Keratinocyte (primary cell): ENCODE measurements at regions not wholly inside any gene's neighbourhood (a gene's known extent, or its start where the extent isn't known, plus 50 kb on each side); places are given as distances from the start of the nearest gene placed in this dataset.

Experiments used
- DNase-seq: peaks from one replicate; pipeline ENCODE4 v3.0.0-alpha.2; 2011; ENCODE audit warnings: low read depth, missing footprints, low spot score
- FAIRE-seq: peaks from 2 replicates; lab custom pipeline; 2011; peaks lifted over from hg19 to GRCh38; lab: Jason Lieb, UNC
- H2AFZ ChIP-seq: 2 replicates; pipeline ENCODE4 v1.6.0; 2012; ENCODE audit warnings: low read length, control low read depth, inconsistent platforms; ENCODE audit not compliant: control insufficient read depth
- H3K27ac ChIP-seq: 2 replicates; pipeline ENCODE4 v1.5.1; 2011; ENCODE audit warnings: low read length; ENCODE audit not compliant: control insufficient read depth, insufficient read depth
- H3K27me3 ChIP-seq: 3 replicates; pipeline ENCODE4 v1.6.0; 2011; ENCODE audit warnings: low read length; ENCODE audit not compliant: control insufficient read depth, insufficient read depth; ENCODE audit errors: extremely low read depth
- H3K36me3 ChIP-seq, 2 experiments: 2 replicates in 1 of 2; 3 replicates in 1 of 2; pipeline ENCODE4 v1.5.1; 2011; ENCODE audit warnings: low read length in 2 of 2, mild to moderate bottlenecking in 1 of 2; ENCODE audit not compliant: control insufficient read depth in 2 of 2, insufficient read depth in 2 of 2; ENCODE audit errors: extremely low read depth in 1 of 2
- H3K4me1 ChIP-seq: 3 replicates; pipeline ENCODE4 v1.5.1; 2011; ENCODE audit warnings: low read length; ENCODE audit not compliant: control insufficient read depth, insufficient read depth; ENCODE audit errors: extremely low read depth
- H3K4me2 ChIP-seq: 3 replicates; pipeline ENCODE4 v1.6.0; 2011; ENCODE audit warnings: low read depth, low read length; ENCODE audit not compliant: control insufficient read depth, insufficient read depth; ENCODE audit errors: extremely low read depth
- H3K4me3 ChIP-seq, 3 experiments: fragments of 200-600 bp in 1 of 3; sonication (generic) in 1 of 3; 2 replicates in 2 of 3; 3 replicates in 1 of 3; pipeline ENCODE4 v1.5.1; 2011 to 2016; ENCODE audit warnings: low read length in 3 of 3, mild to moderate bottlenecking in 3 of 3, control low read depth in 2 of 3, inconsistent platforms in 1 of 3, low read depth in 1 of 3, mixed read lengths in 1 of 3, mixed run types in 1 of 3, moderate library complexity in 1 of 3; ENCODE audit not compliant: control insufficient read depth in 2 of 3, insufficient read depth in 2 of 3; ENCODE audit errors: extremely low read depth in 1 of 3
- H3K79me2 ChIP-seq: 2 replicates; pipeline ENCODE4 v1.6.0; 2012; ENCODE audit warnings: low read length; ENCODE audit not compliant: control insufficient read depth, insufficient read depth
- H3K9ac ChIP-seq: 3 replicates; pipeline ENCODE4 v1.6.0; 2011; ENCODE audit warnings: low read length; ENCODE audit not compliant: control insufficient read depth, insufficient read depth; ENCODE audit errors: extremely low read depth
- H3K9me1 ChIP-seq: 3 replicates; pipeline ENCODE4 v1.6.0; 2011; ENCODE audit warnings: low read length; ENCODE audit not compliant: control insufficient read depth, insufficient read depth; ENCODE audit errors: extremely low read depth
- H3K9me3 ChIP-seq: 2 replicates; pipeline ENCODE4 v1.5.1; 2012; ENCODE audit warnings: low read depth, low read length; ENCODE audit not compliant: control insufficient read depth
- H4K20me1 ChIP-seq: 3 replicates; pipeline ENCODE4 v1.6.0; 2011; ENCODE audit warnings: low read length; ENCODE audit not compliant: control insufficient read depth, insufficient read depth; ENCODE audit errors: extremely low read depth
- EZH2 ChIP-seq: IDR thresholded peaks from one replicate; pipeline ENCODE4 v1.6.1; 2012; ENCODE audit warnings: inconsistent platforms, mild to moderate bottlenecking, low read length, moderate library complexity
- dilution Hi-C: fragments of 300-500 bp; cut with MboI; formaldehyde crosslinking; loops from one replicate; pipeline ENCODE4 v1.7.0; 2020; ENCODE audit warnings: low sequenced_read_pairs; ENCODE audit not compliant: extremely low pct_ligation_motif_present
- TF ChIP-seq, protein P1 (sequence below), 3 experiments: IDR thresholded peaks in 1 of 3; conservative IDR thresholded peaks in 1 of 3; optimal IDR thresholded peaks in 1 of 3; 2 replicates in 2 of 3; 3 replicates in 1 of 3; pipeline versions ENCODE3 to v1.5.1; 2011; ENCODE audit warnings: low read length in 3 of 3, mild to moderate bottlenecking in 3 of 3, moderate library complexity in 2 of 3, control low read depth in 1 of 3, inconsistent platforms in 1 of 3; ENCODE audit not compliant: insufficient read depth in 2 of 3; ENCODE audit errors: extremely low read depth in 1 of 3

DNA sequence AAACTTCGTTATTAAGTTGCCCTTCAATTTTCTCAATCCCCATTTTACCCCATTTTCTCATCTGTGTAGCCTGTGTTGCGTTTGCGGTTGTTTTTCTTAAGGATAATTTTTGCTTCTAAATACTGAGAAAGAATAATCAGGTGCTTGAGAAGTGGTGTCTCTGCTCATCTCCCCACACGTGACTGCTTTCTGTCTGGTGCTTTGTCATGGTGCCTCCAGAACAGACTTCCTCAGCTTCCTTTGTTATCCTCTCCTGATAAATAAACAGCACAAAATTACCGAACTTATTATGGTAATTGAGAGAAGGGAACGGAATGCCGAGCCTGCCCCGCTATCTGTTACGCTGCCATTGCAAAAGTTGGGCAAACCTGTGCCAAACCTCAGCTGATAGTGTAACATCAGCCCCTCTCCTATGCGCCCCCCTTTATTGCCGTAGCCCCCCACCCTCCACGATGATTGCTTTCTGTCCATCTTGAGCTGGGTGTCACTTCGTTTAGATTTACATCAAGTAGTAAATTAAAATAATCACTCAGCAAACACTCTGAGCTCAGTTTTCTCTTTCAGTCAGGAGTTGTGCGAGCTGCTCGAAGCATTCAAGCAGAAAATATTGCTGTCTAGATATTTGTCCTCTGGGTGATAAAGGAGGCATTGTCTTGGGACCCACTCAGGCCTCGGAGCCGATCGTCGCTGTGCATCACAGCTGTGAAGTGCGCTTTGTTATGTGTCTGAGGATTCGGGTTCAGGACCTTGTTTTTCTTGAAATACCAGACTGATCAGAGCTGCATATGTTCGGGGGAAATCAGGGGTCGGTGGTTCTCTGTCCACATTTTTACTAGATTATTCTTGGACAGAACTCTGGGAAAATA is 1008.5 kb upstream of the FANCL start:
- Histone ChIP-seq H3K4me2 (peak overlapping the region; percentile 2), H3K36me3 (no peaks in the 10 kb centered on the region), H3K27me3 (no peaks in the 10 kb centered on the region), H3K4me1 (no peaks in the 10 kb centered on the region), H2AFZ (no peak overlapping the region), H3K4me3 (no peak overlapping the region), H3K9me3 (no peaks in the 10 kb centered on the region), H3K9me1 (no peaks in the 10 kb centered on the region), H3K9ac (no peak overlapping the region), H4K20me1 (no peaks in the 10 kb centered on the region), H3K27ac (no peak overlapping the region), H3K79me2 (no peaks in the 10 kb centered on the region)
- TF ChIP-seq, protein P1, sequence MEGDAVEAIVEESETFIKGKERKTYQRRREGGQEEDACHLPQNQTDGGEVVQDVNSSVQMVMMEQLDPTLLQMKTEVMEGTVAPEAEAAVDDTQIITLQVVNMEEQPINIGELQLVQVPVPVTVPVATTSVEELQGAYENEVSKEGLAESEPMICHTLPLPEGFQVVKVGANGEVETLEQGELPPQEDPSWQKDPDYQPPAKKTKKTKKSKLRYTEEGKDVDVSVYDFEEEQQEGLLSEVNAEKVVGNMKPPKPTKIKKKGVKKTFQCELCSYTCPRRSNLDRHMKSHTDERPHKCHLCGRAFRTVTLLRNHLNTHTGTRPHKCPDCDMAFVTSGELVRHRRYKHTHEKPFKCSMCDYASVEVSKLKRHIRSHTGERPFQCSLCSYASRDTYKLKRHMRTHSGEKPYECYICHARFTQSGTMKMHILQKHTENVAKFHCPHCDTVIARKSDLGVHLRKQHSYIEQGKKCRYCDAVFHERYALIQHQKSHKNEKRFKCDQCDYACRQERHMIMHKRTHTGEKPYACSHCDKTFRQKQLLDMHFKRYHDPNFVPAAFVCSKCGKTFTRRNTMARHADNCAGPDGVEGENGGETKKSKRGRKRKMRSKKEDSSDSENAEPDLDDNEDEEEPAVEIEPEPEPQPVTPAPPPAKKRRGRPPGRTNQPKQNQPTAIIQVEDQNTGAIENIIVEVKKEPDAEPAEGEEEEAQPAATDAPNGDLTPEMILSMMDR (optimal IDR thresholded peaks at IDR 0.05 in 1 of 3, IDR thresholded peaks at IDR 0.05 in 1 of 3, conservative IDR thresholded peaks at IDR 0.05 in 1 of 3; ENCODE audit: extremely low read depth in 1 of 3, insufficient read depth in 2 of 3, low read length in 3 of 3): no peak
- no peak for TF ChIP-seq EZH2
- dilution Hi-C loops: no loop called here
- DNase-seq: no peak
- no peak for FAIRE-seq

- FAIRE-seq: no peak
- H3K27me3 ChIP-seq: no peaks in the 10 kb centered on the region
- no peak overlapping the region for H3K4me3 ChIP-seq
- H3K4me2 ChIP-seq: no peak overlapping the region
- no peaks in the 10 kb centered on the region for H4K20me1 ChIP-seq
- dilution Hi-C loops: no loop called here
- H3K4me1 ChIP-seq: no peaks in the 10 kb centered on the region
- no peaks in the 10 kb centered on the region for H3K9me3 ChIP-seq
- H3K79me2 ChIP-seq: no peaks in the 10 kb centered on the region
- no peak for DNase-seq
- H3K9ac ChIP-seq: no peak overlapping the region
- H3K36me3 ChIP-seq: no peaks in the 10 kb centered on the region
- no peak overlapping the region for H3K27ac ChIP-seq
- no peaks in the 10 kb centered on the region for H3K9me1 ChIP-seq
- H2AFZ ChIP-seq: no peak overlapping the region
- no peak for TF ChIP-seq EZH2
- TF ChIP-seq, protein P1 (optimal IDR thresholded peaks at IDR 0.05 in 1 of 3, IDR thresholded peaks at IDR 0.05 in 1 of 3, conservative IDR thresholded peaks at IDR 0.05 in 1 of 3; ENCODE audit: extremely low read depth in 1 of 3, insufficient read depth in 2 of 3, low read length in 3 of 3): no peak
Measured at GRCh38 chr2:59239146-59239545, 998.0 kb upstream of the FANCL start.
